NCI-H69 (cell line): ENCODE measurements at regions not wholly inside any gene's neighbourhood (a gene's known extent, or its start where the extent isn't known, plus 50 kb on each side); places are given as distances from the start of the nearest gene placed in this dataset.
"Not testable (repeated sequence)": the region's sequence is repeated elsewhere in the genome, so short reads cannot be mapped to it uniquely, and the experiment has no call there.

Experiments used
- DNase-seq: peaks from one replicate; lab custom pipeline; 2025; lab: John Stamatoyannopoulos, UW

DNA sequence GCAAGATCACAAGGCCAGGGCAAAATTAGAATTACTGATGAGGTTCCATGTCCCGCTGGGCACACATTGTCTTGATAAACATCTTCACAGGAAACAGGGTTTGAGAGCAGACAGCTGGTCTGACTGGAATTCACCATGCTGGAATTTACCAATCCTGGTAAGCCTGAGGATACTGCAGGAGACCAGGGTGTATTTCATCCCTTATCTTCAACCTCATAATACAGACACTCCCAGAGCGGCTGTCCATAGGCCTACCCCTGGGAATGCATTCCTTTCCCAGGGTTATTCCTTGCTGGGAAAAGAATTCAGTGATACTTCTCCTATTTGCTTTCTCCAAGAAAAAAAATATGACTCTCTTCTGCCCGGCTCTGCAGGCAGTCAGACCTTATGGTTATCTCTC, 875.1 kb upstream of the ACVR2A start:
- not testable (repeated sequence) for DNase-seq

DNA sequence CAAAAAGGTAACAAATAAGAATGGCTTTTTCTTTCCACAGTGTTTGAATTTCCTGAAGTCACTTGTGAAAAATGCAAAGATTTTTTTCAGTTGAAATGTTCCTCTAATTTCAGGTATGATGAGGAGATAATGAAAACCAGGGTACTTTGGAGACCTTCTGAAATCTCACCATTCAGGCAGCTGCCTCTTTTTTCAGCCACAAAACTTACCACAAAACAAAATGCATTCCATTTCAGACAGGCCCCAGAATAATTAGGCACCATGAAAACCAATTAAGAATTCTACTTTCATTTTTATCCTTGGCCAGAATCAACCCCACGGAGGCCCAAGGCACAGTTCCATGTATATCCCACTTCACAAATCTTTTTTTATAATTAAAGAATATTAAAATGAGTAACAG, 880.3 kb upstream of the ACVR2A start:
- DNase-seq: no peak

DNA sequence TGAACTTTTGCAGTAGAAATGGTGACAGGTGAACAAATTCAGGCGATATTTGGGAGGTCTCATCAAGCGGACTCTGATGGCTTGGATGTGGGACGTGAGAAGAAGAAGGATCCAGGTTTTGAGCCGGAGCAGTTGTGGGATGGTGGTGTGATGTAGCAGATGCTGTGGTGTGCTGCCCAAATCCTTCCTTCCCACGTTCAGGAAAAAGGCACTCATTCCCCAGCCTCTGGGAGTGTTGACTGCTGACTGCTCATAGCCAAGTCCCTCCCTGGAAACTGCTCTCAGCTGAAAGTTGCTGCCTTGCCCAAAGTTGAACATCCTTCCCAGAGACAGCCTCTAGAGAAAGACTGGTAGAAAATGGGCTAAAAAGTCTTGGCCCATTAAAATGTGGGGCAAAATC, 890.3 kb upstream of the ACVR2A start:
- no peak for DNase-seq

DNA sequence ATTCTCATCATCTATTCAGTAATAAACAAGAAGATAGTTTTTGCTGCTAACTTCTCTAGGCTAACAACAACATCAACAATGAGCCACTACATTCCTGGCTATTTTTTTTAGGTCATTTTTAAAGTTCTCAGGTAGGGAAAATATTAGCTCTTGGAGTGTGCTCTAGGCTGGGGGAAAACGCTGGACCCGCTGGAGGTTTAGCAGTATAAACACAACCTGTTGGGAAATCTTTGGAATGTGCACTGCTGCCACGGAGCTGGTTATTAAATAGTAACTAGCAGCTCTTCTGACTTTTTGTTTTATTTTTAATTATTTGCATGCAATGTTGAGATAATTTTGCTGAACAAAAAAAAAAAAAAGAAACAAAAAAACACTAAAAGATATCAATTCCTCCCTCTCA, 892.1 kb upstream of the ACVR2A start:
- no peak for DNase-seq

DNA sequence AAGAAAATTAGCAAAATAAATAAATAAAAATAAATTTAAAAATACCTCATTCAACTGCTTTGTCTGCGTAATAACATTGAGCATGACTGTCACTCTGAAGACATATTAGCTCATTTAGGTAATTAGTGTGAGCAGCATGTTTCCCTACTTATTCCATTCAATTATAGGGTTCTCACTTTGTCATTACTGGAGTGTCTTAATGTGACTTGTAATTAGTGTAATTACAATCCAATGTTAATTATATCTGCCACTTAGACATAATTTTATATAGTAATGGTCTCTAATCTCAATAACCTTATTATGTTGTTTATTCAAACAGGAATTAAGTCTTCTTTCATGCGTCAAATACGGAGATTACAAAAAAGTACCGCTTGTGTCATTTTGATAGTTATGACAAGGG, 893.9 kb upstream of the ACVR2A start:
- peak; percentile 72 for DNase-seq

DNA sequence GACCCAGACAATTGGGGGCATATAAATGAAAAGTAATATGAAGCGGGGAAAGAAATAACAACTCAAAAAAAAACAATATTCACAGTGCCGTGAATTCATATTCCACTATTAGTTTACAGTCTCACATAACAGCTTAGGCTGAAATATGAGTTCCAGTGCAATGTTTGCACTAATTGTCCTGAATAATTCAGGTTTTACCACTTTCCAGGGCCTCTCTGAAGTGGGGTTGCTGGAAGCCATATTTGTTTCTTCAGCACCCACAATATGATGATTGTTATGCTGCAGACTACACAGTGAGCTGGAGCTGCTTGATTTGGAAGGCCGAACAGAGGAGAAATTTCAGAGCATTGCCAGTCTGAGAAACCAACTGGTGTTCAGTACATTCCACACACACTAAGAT, 894.5 kb upstream of the ACVR2A start:
- no peak for DNase-seq

DNA sequence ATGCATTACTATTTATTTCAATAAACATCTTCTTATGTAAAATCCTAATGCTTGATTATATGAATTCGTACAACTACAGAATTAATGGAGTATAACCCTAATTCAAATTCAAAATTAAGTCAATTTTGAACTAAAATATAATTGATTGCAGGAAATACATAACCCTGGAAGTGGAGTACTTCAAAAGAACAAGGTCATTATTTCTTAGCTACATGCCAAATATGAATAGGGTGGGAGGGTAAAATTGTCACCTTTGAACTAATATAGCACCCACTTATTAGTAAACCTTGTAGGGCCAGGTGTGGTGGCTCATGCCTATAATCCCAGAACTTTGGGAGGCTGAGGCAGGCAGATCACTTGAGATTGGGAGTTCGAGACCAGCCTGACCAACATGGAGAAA, 895.4 kb upstream of the ACVR2A start:
- no peak for DNase-seq

DNA sequence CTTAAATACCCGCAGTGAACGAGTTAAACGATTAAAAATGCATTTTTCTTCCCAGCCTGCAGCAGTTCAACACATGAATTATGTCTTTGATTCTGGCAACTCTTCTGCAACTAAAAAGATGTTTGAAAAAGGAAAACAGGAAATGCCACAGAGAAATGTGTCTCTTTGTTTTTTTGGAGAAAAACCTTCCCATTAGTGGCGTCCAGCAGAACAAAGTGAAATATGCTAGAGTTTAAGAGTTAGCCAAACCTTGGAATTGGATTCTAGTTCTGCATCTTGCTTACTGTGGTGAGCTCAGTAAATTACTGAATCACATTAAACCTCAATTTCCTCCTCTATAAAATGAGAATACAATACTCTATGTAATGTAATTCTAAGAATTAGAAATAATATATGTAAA, 900.2 kb upstream of the ACVR2A start:
- no peak for DNase-seq

DNA sequence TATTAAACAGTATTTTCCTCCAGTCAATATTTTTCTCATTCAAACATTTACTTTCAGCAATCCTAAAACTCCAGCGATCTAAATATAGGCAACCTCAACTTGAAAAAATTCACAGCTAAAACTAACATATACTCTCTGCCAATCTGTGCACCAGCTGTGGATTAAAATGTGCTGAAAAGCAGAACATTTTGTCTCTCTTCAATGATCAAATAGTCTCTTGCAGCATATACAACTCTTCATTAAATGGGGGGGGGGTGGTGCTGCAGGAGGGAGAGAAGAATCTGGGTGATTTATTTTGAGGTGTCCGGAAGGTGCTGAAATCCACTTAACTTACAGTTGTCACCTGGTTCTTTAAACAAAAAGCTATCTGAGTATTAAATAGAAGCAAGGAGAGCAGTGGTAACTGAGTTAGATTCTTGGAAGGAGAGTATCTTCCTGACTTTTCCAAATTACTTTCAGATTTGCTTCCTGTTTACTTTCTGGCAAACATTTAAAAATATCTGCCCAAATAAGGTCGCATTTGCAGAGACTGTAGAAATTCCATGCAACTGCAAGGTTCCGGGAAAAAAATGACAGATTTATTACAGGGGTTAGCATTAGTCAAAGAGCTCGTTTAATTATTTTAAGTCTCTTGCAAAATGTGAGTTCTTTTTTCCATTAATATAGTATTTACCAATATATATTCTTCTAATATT, 904.7 kb upstream of the ACVR2A start:
- no peak for DNase-seq

DNA sequence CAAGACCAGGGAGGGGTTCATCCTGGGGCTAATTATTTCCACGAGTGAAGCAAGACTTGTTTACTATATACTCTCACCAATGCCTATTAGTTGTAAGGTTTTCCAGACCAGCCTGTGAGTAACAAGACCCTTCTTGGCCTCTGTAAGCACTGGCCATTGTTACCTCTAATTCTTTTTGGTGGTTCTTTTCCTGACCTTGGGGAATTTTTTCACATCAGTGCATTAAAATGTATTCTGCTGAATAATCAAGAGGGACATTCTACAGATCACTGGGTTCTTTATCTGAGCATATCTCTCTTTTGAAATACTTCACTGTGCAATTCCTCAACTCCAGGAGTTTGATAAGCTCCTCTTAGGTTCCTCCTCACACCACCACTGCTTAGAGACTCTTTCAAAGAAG, 909.9 kb upstream of the ACVR2A start:
- DNase-seq: no peak

DNA sequence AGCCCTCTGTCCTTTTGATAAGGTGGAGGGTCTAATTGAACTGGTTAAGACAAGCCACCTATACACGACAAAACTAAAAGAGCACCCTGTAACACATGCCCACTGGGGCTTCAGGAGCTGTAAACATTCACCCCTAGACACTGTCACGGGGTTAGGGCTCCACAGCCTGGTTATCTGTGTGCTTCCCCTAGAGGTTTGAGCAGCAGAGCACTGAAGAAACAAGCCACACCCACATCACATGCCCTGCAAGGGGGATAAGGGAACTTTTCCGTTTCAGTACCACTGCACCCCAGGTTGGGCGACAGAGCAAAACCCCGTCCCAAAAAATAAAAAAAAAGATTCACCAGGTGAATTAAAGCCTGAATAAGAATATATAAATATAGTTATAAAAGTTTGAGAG, 913.7 kb upstream of the ACVR2A start:
- DNase-seq: no peak

DNA sequence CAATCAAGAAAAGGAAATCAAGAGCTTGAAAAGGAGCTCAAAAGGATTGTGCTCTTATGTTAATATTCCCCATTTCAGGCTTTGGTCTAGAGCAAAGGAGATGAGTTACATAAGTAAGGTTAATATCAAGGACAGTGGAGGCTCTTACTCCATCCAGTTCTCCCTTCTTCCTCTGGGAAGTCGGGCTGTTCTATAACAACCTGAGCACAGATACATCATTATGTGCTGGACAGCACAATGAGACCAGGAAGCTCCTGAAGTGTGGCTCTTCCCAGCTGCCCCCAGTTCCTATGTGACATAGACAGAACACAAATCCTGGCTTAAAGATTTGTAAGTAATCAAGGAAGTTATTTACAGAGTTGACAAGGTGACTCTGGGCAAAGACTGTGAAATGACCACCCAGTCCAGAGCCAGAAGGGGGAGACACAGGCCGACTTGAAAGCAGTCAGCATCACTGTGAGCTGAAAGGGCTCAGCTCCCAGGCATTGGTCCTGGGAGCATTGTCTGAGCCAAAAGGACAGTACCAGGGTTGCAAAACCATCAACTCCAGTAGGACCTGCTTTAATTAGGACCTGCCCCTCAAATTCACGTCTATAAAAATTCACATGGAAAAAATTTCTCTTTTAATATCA, 917.6 kb upstream of the ACVR2A start:
- DNase-seq: peak; percentile 28

DNA sequence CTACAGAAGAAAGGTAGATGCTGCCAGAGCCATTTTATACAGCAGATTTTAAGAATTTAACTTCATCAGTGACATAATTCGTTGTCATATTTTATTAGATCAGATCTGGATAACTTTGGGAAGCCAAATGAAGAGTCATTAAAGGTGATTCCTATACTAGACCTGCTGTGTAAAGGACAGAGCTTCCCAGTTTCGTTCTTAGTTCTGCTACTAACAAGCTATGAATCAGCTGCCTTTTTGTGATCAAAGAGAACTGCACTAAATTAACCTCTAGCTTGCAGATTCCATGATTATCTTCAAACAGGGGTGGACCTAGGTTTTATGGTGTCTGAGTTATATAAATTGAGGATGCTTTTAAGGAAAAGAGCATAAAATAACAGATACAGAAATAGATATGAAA, 926.5 kb upstream of the ACVR2A start:
- DNase-seq: no peak

DNA sequence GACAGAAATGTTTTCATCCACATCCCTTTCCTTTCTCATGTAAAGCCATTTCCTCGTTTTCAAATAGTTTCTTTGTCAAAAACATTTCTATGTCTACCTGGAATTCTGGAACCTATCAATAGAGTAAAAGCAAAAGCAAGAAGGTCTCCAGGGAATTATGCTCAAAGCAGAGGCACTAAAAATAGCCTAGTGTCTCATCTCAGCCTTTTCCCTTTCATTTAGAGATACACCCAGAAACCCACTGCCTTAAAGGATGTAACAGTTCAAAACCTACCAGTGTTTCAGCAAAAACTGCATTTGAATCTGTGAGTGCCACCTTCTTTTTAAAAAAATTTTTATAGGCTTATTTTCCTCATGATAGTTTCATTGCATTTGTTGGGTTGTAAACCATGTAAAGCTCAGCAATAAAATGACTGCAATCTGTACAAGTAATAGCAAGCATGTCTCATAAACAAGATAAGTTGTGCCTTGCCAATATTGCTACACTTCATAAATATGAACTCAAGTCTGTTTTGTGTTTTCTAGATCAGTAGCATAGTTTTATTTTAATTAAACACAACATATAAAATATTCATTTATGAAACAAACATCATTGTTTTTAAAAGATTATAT, 927.3 kb upstream of the ACVR2A start:
- no peak for DNase-seq

DNA sequence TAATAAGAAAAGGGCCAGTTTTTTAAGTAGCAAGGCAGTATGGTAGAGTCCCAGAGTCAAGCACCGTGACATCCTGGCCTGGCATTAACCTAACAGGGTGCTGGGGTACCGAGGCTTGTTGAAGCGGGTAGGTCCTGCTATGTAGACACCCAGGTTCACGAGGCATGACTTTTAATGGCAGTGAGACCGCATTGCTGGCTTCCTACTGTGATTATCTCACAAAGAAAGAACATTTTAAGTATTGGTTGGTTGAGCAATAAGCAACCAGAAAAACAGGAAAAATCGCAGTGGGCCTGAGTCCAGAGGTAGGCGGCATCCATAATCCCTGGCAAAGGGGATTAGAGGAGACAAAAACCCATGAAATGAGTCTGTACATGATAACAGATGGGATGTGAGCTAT, 927.9 kb upstream of the ACVR2A start:
- no peak for DNase-seq

DNA sequence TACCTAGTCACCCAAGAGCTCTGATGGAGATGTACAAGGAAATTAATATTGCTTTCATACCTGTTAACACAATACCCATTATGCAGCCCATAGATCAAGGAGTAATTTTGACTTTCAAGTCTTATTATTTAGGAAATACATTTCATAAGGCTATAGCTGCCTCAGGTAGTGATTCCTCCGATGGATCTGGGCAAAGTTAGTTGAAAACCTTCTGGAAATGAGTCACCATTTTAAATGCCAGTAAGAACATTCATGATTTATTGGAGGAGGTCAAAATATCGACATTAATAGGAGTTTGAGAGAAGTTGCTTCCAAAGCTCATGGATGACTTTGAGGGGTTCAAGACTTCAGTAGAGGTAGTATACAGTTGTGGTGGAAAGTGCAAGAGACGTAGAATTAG, 931.4 kb upstream of the ACVR2A start:
- no peak for DNase-seq

DNA sequence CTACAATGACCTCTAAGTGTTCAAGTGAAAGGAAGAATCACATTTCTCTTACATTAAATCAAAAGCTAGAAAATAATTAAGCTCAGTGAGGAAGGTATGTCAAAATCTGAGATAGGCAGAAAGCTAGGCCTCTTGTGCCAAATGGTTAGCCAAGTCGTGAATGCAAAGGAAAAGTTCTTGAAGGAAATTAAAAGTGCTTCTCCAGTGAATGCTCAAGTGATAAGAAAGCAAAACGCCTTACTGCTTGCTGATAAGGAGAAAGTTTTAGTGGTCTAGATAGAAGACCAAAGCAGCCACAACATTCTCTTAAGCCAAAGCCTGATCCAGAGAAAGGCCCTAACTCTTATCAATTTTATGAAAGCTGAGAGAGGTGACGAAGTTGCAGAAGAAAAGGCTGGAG, 932.3 kb upstream of the ACVR2A start:
- DNase-seq: no peak

DNA sequence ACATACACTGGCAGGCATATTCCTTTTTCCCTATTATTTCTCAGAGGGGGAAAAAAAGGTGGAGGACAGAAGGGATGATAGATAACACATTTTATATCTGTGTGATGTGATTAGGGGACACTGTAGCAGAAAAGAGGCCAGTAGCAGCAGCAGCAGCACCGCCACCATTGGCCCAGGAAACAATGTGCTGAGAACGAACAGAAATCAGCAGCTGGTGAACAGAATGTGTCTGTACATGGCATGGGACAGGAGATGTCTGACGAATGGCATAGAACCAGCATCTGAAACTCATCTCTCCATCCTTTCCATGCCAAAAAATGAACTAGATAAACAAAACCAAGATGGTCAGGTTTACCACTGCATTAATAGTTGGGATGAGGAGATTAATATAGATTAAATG, 936.1 kb upstream of the ACVR2A start:
- no peak for DNase-seq

DNA sequence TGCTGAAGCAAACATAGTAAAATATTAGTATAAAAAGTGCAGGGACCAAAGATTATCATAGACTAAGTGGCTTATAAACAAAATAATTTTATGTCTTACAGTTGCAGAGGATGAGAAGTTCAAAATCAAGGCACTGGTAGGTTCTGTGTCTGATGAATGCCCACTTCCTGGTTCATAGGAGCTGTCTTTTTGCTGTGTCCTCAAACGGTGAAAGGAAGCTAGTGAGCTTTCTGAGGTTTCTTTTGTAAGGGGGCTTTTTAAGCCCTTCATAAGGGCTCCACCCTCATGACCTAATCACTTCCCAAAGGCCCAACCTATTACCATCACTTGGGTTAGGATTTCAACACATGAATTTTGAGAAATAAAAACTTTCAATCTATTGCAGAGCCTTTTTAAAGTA, 946.7 kb upstream of the ACVR2A start:
- DNase-seq: no peak

DNA sequence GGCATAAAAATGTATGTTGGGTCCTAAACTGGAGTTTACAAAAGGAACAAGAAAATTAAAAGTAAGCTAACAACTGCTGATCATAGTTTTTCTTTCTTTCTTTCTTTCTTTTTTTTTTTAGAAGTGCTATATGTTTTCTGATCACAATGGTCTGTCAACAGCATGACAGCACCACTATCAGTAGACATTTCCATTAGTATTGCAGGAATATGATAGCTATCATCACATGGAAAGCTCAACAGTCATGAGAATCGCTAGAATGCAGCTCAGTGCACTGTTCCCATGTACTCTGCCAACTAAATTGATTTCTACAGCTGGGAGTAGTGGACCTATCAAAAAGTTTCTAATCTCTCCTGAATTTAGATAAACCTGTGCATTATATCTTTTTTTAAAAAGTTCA, 950.3 kb upstream of the ACVR2A start:
- no peak for DNase-seq

DNA sequence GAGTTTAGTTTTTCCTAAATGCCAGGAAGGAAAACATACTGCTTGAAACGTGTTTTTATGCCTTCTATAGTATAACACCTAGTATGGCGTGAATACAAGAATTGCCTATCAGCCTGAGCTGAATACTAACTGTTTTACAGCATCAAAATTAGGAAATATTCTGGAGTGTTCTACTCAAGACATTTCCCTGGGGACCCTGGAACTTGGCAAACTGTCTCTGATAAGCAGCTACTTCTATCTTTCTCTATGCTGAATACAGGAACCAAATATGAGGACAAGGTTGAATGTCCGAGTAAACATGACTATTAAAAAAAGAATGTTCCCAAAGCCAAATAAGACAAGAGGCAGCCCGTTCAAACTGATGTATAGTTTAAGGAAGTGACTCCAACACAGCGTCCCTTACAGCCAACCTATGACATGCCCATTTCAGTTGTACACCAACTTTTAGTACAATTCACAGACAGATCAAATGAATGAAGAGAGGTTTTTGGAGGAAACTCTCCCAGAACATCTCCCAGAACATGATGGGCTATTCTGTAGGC, 951.3 kb upstream of the ACVR2A start:
- DNase-seq: no peak

DNA sequence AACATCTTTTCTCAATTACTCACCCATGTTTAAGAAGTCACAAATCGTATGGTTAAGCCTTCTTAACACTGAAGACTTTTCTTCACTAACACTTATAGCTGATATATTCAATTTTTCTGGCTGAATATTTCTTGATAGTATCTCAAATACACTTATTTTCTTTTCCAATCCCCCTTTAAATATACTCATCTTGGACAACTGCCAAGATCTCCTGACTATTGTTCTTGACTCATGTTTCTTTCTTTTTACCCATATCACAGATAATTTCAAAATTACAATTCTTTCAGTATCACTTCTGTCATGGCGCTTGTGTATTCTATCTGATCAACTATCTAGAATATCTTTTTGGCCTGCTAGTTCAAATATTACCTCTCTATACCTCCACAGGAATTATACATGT, 954.3 kb upstream of the ACVR2A start:
- no peak for DNase-seq

DNA sequence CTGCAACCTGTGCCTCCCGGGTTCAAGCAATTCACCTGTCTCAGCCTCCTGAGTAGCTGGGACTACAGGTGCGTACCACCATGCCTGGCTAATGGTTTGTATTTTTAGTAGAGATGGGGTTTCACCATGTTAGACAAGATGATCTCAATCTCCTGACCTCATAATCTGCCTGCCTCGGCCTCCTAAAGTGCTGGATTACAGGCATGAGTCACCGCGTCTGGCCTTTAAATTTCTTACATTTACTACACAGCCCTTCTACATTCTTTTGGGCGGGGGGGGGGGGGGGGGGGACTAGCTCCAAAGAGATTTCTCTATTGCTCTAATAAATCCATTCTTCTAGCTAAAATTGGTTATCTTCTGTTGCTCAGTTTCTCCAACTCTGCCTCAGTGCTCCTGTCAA, 964.9 kb upstream of the ACVR2A start:
- no peak for DNase-seq

DNA sequence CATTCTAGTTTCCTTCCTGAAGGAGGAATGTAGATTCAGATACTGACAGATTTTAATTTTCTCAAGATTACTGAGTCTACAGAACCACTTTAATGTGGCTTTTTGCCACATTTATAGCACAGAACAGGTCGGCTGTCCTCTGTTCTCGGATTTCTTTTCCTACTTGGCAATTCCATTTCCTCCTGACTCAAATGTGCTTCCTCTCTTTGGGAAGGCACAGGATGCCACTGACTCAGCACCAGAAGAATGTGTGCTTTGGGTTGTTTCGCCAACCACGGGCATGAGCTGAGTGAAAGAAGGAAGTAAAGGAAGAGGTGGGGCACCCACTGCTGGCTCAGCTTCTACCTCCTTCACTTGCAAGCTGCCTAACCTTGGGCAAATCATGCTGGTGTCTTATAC, 970.6 kb upstream of the ACVR2A start:
- DNase-seq: no peak
